Breast epithelium (tissue), 3 donors: ENCODE measurements at regions not wholly inside any gene's neighbourhood (a gene's known extent, or its start where the extent isn't known, plus 50 kb on each side); places are given as distances from the start of the nearest gene placed in this dataset.

Source experiments
- POLR2A ChIP-seq: fragments of 450-650 bp; IDR thresholded peaks from one replicate; pipeline ENCODE4 v1.6.1; 2016; ENCODE audit warnings: antibody characterized with exemption, mild to moderate bottlenecking, moderate library complexity
- TF ChIP-seq, protein P1 (sequence below), 3 donors: fragments of 450-650 bp; IDR thresholded peaks; one replicate each; pipeline ENCODE4 v1.5.1; 2016 to 2017; ENCODE audit warnings: antibody characterized with exemption in 3 of 3, mild to moderate bottlenecking in 3 of 3, moderate library complexity in 3 of 3

DNA sequence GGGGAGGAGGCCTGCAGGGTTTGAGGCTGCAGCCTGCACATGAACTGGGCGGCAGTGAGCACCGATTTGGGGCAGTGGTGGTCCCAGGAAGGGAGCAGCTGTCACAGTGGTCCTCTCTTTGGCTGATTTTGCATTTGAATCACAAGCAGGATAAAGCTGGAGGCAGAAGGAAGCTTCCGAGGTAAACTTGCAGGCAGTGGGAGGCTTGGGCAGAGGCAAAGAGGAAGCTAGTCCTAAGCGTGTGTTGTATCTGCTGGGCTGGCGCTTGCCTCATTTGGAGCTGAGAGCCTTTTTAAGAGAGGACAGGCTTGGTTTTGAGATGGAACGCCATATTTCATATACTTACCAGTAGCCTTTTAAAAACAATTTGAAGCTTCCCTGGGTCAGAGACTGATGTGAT lies 177.2 kb upstream of the PODXL start:
- TF ChIP-seq, protein P1, sequence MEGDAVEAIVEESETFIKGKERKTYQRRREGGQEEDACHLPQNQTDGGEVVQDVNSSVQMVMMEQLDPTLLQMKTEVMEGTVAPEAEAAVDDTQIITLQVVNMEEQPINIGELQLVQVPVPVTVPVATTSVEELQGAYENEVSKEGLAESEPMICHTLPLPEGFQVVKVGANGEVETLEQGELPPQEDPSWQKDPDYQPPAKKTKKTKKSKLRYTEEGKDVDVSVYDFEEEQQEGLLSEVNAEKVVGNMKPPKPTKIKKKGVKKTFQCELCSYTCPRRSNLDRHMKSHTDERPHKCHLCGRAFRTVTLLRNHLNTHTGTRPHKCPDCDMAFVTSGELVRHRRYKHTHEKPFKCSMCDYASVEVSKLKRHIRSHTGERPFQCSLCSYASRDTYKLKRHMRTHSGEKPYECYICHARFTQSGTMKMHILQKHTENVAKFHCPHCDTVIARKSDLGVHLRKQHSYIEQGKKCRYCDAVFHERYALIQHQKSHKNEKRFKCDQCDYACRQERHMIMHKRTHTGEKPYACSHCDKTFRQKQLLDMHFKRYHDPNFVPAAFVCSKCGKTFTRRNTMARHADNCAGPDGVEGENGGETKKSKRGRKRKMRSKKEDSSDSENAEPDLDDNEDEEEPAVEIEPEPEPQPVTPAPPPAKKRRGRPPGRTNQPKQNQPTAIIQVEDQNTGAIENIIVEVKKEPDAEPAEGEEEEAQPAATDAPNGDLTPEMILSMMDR (IDR thresholded peaks at IDR 0.05) = no peak
- no peak for TF ChIP-seq POLR2A
